ENCODE measurements at regions not wholly inside any gene's neighbourhood (a gene's known extent, or its start where the extent isn't known, plus 50 kb on each side); places are given as distances from the start of the nearest gene placed in this dataset.
A peak's percentile ranks its signal among the peaks of the same experiment; 100 is the strongest.

- no peak overlapping the region for H3K4me3 ChIP-seq (ENCODE audit: low read length)
- DNase-seq (ENCODE audit: low read depth, low spot score), result no peak
Observed at GRCh38 chr2:204012072-204012653, 75.6 kb downstream of the ICOS start.

GRCh38 chr2:204015118-204015843, 78.7 kb downstream of the ICOS start:
- no peak overlapping the region for H3K4me3 ChIP-seq (ENCODE audit: low read length)
- DNase-seq (ENCODE audit: low read depth, low spot score), result no peak

- H3K4me3 ChIP-seq (ENCODE audit: low read length), result no peak overlapping the region
- no peak for DNase-seq (ENCODE audit: low read depth, low spot score)
Observed at GRCh38 chr2:204018717-204019116, 82.2 kb downstream of the ICOS start.

GRCh38 chr2:204019572-204020501, 83.3 kb downstream of the ICOS start:
- no peak for DNase-seq (ENCODE audit: low read depth, low spot score)
- H3K4me3 ChIP-seq (ENCODE audit: low read length), result no peak overlapping the region

GRCh38 chr2:204021290-204022081, 84.9 kb downstream of the ICOS start:
- no peak overlapping the region for H3K4me3 ChIP-seq (ENCODE audit: low read length)
- DNase-seq (ENCODE audit: low read depth, low spot score), result no peak

- no peak for DNase-seq (ENCODE audit: low read depth, low spot score)
- no peak overlapping the region for H3K4me3 ChIP-seq (ENCODE audit: low read length)
Observed at GRCh38 chr2:204022550-204022949, 86.0 kb downstream of the ICOS start.

- no peak for DNase-seq (ENCODE audit: low read depth, low spot score)
- H3K4me3 ChIP-seq (ENCODE audit: low read length), result no peak overlapping the region
Observed at GRCh38 chr2:204023088-204023487, 86.5 kb downstream of the ICOS start.

- DNase-seq (ENCODE audit: low read depth, low spot score), result peak; percentile 20
- H3K4me3 ChIP-seq (ENCODE audit: low read length), result no peak overlapping the region
Observed at GRCh38 chr2:204024503-204024902, 87.9 kb downstream of the ICOS start.

- H3K4me3 ChIP-seq (ENCODE audit: low read length), result no peak overlapping the region
- DNase-seq (ENCODE audit: low read depth, low spot score), result no peak
Observed at GRCh38 chr2:204024906-204025475, 88.4 kb downstream of the ICOS start.

GRCh38 chr2:204026294-204026693, 89.7 kb downstream of the ICOS start:
- H3K4me3 ChIP-seq (ENCODE audit: low read length), result no peak overlapping the region
- no peak for DNase-seq (ENCODE audit: low read depth, low spot score)

- peak; percentile 80 for DNase-seq (ENCODE audit: low read depth, low spot score)
- no peak overlapping the region for H3K4me3 ChIP-seq (ENCODE audit: low read length)
Observed at GRCh38 chr2:204027091-204027490, 90.5 kb downstream of the ICOS start.

- no peak overlapping the region for H3K4me3 ChIP-seq (ENCODE audit: low read length)
- DNase-seq (ENCODE audit: low read depth, low spot score), result no peak
Observed at GRCh38 chr2:204030322-204030721, 93.8 kb downstream of the ICOS start.

- no peak for DNase-seq (ENCODE audit: low read depth, low spot score)
- no peak overlapping the region for H3K4me3 ChIP-seq (ENCODE audit: low read length)
Observed at GRCh38 chr2:204031056-204031455, 94.5 kb downstream of the ICOS start.

- no peak overlapping the region for H3K4me3 ChIP-seq (ENCODE audit: low read length)
- no peak for DNase-seq (ENCODE audit: low read depth, low spot score)
Observed at GRCh38 chr2:204032301-204032700, 95.7 kb downstream of the ICOS start.

GRCh38 chr2:204033611-204034495, 97.3 kb downstream of the ICOS start:
- H3K4me3 ChIP-seq (ENCODE audit: low read length), result no peak overlapping the region
- no peak for DNase-seq (ENCODE audit: low read depth, low spot score)

- H3K4me3 ChIP-seq (ENCODE audit: low read length), result no peak overlapping the region
- DNase-seq (ENCODE audit: low read depth, low spot score), result no peak
Observed at GRCh38 chr2:204036706-204037105, 100.1 kb downstream of the ICOS start.

GRCh38 chr2:204037286-204037685, 100.7 kb downstream of the ICOS start:
- no peak overlapping the region for H3K4me3 ChIP-seq (ENCODE audit: low read length)
- no peak for DNase-seq (ENCODE audit: low read depth, low spot score)

- no peak overlapping the region for H3K4me3 ChIP-seq (ENCODE audit: low read length)
- DNase-seq (ENCODE audit: low read depth, low spot score), result no peak
Observed at GRCh38 chr2:204039298-204039838, 102.8 kb downstream of the ICOS start.

All from Jurkat, Clone E6-1 (cell line).